GM06990 (cell line): ENCODE measurements at regions not wholly inside any gene's neighbourhood (a gene's known extent, or its start where the extent isn't known, plus 50 kb on each side); places are given as distances from the start of the nearest gene placed in this dataset.

Experiments used
- DNase-seq: peaks from one replicate; pipeline ENCODE4 v3.0.0-alpha.2; 2011; ENCODE audit not compliant: insufficient read length; ENCODE audit errors: extremely low read depth
- H3K27me3 ChIP-seq: replicated peaks from 2 replicates; pipeline ENCODE4 v1.6.0; 2011; ENCODE audit warnings: low read length; ENCODE audit not compliant: control insufficient read depth, insufficient read depth
- H3K36me3 ChIP-seq: 2 replicates; pipeline ENCODE4 v1.5.1; 2011; ENCODE audit warnings: low read length; ENCODE audit not compliant: control insufficient read depth, insufficient read depth
- H3K4me3 ChIP-seq: replicated peaks from 2 replicates; pipeline ENCODE4 v1.5.1; 2011; ENCODE audit warnings: low read depth, mild to moderate bottlenecking, control low read depth, low read length
- CTCF ChIP-seq: IDR thresholded peaks from 2 replicates; pipeline ENCODE4 v1.5.1; 2011; ENCODE audit warnings: low read length, control low read depth, mild to moderate bottlenecking, inconsistent platforms; ENCODE audit not compliant: insufficient read depth, poor library complexity, severe bottlenecking

GRCh38 chr22:23388517-23388890 is 191.6 kb downstream of the IGLL1 start:
- Histone ChIP-seq H3K36me3 (no peaks in the 10 kb centered on the region), H3K27me3 (no peaks in the 10 kb centered on the region; the same call in 1 of the 2 replicates), H3K4me3 (no peak overlapping the region)
- TF ChIP-seq CTCF = no peak
- DNase-seq = no peak

- no peaks in the 10 kb centered on the region; the same call in 1 of the 2 replicates for H3K27me3 ChIP-seq
- no peak for TF ChIP-seq CTCF
- H3K4me3 ChIP-seq = no peak overlapping the region
Measured at GRCh38 chr22:23387827-23388516, 192.1 kb downstream of the IGLL1 start.

GRCh38 chr22:23386822-23387580 is 193.1 kb downstream of the IGLL1 start:
- H3K27me3 ChIP-seq = no peaks in the 10 kb centered on the region; the same call in 1 of the 2 replicates
- TF ChIP-seq CTCF = no peak
- H3K36me3 ChIP-seq = no peaks in the 10 kb centered on the region
- H3K4me3 ChIP-seq = no peak overlapping the region
- no peak for DNase-seq

More at GRCh38 chr22:23387827-23388516, 192.1 kb downstream of the IGLL1 start:
- no peaks in the 10 kb centered on the region for H3K36me3 ChIP-seq
- no peak for DNase-seq

- DNase-seq = peak; percentile 70
- no peak overlapping the region for H3K4me3 ChIP-seq
- no peaks in the 10 kb centered on the region for H3K36me3 ChIP-seq
- TF ChIP-seq CTCF = peak; percentile 99
- no peaks in the 10 kb centered on the region; the same call in 1 of the 2 replicates for H3K27me3 ChIP-seq
Measured at GRCh38 chr22:23385678-23386631, 194.1 kb downstream of the IGLL1 start.

GRCh38 chr22:23384923-23385677 is 195.0 kb downstream of the IGLL1 start:
- TF ChIP-seq CTCF = no peak
- Histone ChIP-seq H3K4me3 (no peak overlapping the region), H3K36me3 (no peaks in the 10 kb centered on the region), H3K27me3 (no peaks in the 10 kb centered on the region; the same call in 1 of the 2 replicates)
- no peak for DNase-seq
